HG03354 (cell line): ENCODE measurements at regions not wholly inside any gene's neighbourhood (a gene's known extent, or its start where the extent isn't known, plus 50 kb on each side); places are given as distances from the start of the nearest gene placed in this dataset.

Experiments
- ATAC-seq: cut with Tn5 transposase; IDR thresholded peaks from one replicate; pipeline ENCODE4 v1.9.1; 2021; ENCODE audit warnings: mild to moderate bottlenecking; ENCODE audit not compliant: unreplicated experiment, poor library complexity, severe bottlenecking

DNA sequence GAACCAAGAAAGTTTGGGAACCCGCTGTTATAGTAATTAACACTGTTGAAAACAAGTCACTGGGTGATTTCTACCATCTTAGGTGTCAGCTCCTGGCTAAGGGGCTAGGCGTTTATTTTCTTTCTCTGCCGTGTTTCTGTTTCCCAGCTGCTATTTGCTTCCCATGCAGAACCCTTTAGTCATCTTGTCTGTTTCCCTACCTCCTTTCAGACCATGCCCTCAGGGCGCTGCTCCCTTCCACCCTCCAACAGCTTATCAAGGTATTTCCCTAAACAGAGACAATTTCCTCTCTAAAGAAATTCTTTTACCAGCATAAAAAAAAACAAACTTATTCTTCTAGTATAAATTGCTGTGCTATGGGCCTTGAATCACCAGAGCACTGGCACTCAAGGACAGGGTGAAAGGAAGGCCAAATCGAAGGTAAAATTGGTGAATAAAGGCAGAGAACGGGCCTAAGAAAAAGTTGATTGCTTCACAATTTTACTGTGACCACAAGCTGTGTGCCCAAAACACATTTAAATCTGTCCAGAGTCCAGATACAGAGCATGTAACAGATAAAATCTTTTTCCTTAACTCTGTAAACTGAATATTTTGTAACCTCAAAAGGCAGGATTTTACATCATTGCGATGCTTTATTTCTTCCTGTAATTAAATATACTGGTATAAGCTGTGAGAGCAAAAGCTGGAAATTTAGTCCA is 319.2 kb downstream of the ZNF621 start:
- ATAC-seq = no peak

DNA sequence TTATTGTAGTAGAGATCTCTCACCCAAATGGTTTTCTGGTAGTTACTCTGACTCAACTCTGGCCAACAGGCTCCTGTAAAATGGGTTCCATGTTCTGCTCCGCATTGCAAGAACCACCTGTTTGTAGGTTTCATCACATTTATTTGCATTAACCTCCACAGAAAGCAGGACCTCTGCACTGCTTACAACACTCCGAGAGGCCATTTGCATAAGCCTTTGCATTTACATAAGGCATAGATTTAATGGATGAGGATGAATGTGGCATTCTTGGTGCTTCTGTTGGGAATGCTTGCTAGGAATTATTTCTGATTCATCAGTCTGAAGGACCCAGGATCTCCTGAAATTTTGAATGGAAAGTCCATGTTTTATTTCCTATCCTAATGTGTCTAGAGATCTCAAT is 320.1 kb downstream of the ZNF621 start:
- ATAC-seq = no peak

DNA sequence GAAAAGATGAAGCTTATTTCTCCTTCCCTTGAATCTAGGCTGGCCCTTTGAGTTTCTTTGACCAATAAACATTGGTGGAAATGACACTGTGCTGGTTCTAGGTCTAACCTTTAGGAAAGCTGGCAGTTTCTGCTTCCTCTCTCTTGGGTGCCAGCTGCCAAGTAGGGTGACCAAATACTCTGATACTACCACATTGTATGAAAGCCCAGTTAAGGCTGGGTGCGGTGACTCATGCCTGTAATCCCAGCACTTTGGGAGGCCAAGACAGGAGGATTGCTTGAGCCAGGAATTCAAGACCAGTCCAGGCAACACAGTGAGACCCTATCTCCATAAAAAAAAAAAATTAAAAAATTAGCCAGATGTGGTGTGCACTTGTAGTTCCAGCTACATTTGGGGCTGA is 320.7 kb downstream of the ZNF621 start:
- ATAC-seq = no peak

- no peak for ATAC-seq
These were observed 321.2 kb downstream of the ZNF621 start for GRCh38 chr3:40845916-40846315.

DNA sequence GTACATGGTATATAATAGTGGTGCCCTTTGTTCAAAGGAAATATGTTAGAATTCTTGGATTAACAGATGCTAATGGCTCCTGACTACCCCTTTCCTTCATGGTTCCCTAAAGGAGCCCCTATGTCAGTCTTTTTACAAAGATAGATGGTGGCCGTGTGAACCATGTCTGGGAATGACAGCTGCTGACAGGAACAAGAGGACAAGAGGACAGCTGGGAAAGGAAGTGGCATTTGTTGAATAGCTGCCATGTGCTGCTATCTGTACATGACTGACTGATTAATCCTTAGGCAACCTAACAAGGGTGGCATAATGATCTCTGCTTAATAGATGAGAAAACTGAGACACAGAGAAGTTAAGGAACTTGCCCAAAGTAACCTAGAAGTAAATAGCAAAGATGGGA is 321.7 kb downstream of the ZNF621 start:
- no peak for ATAC-seq

- no peak for ATAC-seq
These were observed 322.8 kb downstream of the ZNF621 start for GRCh38 chr3:40847551-40847992.

DNA sequence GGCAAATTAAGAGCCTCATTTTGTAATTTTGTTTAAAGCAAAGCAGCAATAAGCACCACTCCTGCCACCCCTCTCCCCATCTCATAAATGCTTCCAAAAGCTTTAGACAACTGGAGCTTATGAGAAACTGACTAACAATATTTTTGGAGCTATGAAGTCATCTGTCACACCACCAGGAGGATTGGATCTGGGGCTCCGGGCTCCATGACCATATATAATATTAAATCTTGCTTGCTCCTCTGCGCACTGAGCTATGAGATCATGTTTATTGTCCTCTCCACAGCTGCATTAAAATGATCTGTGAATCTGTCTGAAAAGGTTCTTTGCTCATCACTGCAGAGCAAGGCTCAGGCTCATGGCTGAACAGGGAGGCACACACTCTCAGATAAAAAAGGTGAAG is 323.7 kb downstream of the ZNF621 start:
- no peak for ATAC-seq

DNA sequence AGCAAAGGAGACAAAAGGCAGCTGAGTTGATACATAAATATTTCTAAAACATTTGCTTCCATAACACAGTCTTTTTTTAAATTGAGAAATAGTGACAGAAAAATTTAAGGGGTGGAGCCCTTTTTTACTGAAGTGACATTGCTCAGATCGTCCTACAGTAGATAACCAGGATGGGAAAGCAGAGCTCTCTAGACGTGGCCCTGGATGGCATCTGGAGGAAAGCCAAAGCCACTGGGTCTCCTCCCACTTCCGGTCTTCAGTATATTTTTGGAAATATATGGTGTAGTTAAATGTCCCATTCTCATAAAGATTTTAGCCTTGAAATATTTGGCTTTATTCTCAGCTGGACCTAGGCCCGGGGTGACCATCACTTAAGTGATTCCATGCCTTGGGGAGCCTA is 326.1 kb downstream of the ZNF621 start:
- ATAC-seq = no peak

DNA sequence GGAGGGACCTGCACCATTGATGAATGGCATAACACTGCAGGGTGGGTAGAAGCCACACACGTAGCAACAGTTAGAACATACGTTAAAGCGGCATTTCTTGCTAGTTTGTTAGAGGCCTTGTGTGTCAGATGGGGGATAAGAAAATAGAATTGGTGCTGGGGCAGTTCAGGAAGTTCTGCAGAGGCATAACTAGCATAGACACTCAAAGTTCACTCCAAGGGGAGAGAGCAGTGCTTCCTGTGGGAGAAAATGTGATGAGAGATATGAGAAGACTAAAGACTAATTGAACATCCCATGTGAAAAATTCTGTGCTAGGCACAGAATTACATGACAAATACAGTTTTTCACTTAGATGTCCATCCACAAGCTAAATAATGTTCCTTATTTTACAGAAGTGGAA is 327.1 kb downstream of the ZNF621 start:
- ATAC-seq = no peak

DNA sequence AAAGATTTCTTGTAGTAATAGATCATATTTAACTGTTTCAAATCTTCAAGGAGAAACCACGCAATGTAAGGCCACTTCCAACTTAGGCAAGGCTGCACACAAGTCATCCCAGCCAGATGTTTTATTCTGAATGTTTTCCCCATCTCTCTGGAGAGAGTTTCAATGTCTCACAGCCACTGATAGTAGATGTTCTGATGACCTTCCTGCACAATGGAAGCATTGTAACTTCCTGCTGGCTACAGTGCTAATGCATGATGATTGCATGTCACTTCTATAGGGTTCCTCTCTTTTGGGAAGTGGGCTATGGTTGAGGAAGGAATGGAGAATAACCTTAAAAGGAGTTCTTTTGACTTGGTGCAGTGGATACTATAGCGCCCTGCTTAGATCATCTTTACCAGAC is 328.0 kb downstream of the ZNF621 start:
- ATAC-seq = no peak

GRCh38 chr3:40853474-40853873 is 328.7 kb downstream of the ZNF621 start:
- ATAC-seq = no peak

DNA sequence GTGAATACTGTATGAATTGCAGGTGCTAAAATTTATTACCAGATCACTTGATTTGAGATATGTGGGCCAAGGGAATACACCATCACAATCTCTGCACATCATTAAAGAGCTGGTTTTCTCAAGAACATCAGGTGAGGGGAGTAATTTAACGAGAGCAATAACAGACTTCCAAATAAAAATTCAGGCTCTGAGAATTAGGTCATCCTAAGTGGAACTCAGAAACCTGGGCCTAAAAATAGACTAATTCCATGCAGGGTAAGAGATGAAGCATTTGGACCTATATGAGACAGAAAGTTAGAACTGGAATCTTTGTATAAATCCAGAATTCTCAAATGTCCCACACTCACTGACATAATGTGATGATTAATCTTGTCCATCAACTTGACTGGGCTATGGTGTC is 331.1 kb downstream of the ZNF621 start:
- ATAC-seq = no peak

DNA sequence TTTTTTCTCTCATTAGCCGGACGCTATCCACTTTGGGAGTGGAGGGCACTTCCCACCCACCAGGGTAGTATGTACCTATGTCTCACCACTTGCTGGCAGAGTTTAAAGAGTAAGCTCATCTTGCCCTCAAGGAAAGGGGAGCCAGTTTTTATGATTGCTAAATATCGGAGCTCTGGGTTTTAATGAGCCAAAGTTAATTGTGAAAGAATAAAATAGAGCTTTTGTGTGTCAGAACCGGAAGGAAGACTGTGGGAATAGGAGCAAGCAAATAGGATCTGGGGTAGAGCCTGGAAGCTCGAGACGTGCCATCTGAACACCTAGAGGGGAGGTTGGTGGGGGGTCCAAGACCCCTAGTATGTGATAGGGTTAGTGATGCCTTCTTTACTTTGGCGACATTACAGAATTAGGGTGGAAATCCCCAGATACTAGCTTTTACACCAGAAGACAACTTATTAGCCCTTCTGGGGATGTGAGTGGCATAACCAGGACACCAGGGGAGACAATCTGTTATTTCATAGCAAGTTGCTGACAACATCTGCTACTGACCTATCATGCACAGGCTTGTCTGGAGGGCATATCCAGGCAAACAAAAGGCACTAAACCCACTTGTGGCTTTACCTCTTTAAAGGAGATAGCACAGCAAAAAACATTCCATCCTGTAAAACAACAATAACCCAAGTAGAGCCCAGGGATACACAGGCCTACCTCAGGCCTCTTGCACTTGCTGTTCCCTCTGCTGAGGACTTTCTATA is 333.8 kb downstream of the ZNF621 start:
- ATAC-seq = no peak

GRCh38 chr3:40862946-40863345 is 336.4 kb upstream of the CTNNB1 start:
- ATAC-seq = no peak

DNA sequence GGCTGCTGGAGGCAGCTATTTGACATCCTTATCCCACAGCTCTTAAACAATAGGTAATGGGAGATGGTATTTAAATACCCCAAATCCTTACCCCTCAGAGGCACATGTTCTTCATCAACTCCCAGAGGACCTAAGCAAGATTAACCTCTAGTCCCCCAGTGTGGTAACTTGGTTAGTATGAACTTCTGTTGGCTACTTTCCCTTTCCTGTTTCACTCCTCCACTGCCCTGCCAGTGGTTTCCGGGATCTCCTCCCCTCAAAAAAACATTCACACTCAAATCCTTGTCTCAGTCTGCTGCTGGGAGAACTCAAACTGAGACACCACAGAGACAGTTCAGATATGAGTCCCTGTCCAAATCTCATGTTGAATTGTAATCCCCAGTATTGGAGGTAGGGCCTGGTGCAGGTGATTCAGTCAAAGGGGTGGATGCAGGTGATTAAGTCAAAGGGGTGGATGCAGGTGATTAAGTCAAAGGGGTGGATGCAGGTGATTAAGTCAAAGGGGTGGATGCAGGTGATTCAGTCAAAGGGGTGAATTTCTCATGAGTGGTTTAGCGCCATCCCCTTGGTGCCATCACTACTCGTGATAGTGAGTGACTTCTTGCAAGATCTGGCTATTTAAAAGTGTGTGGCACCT is 335.0 kb upstream of the CTNNB1 start:
- no peak for ATAC-seq

DNA sequence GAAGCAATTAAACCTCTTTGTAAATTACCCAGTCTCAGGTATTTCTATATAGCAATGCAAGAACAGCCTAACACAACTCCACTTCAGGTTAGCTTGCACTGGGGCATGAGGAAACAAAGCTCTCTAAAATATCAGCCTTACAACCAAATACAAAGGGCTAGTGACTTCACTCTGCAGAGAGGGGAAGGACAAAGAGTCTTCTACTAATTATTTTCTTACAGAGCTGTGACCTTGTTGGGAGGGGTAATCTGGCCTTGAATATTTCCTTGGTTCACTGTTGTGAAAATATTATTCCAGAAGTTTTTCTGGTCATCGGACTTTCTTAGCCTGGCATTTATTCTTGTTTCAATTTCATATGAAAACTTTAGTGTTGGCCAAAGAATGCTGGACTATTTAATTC is 334.4 kb upstream of the CTNNB1 start:
- no peak for ATAC-seq

GRCh38 chr3:40867797-40868196 is 331.5 kb upstream of the CTNNB1 start:
- no peak for ATAC-seq

- ATAC-seq = no peak
These were observed 330.3 kb upstream of the CTNNB1 start for GRCh38 chr3:40869013-40869412.

- no peak for ATAC-seq
These were observed 329.4 kb upstream of the CTNNB1 start for GRCh38 chr3:40869939-40870338.

DNA sequence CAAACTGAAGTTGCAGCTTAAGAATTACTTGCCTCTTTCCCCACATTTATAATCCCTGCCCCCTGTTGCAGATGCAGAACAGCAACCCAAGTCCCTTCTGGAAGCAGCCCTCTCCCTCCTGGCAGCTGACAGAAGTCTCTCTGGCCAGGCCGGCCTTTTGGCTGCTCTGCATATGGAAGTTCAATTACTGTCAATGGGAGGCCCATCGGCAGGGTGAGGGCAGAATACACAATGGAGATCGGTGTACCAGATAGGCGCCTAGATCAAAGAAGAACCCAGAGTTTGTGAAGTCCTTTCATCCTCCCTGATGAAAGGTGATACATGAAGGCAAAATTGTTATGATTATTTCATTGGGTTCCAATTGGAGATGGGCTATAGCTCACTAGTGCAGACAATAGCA is 327.9 kb upstream of the CTNNB1 start:
- no peak for ATAC-seq
